Activated CD4-positive, alpha-beta T cell treated with anti-CD3 and anti-CD28 coated beads, Interleukin-2, amount 50 U/mL, for 48 hours (primary cell): ENCODE measurements at regions not wholly inside any gene's neighbourhood (a gene's known extent, or its start where the extent isn't known, plus 50 kb on each side); places are given as distances from the start of the nearest gene placed in this dataset.
A peak's percentile ranks its signal among the peaks of the same experiment; 100 is the strongest.

ENCODE experiments used
- DNase-seq, 2 experiments: peaks; one replicate each; pipeline ENCODE4 v3.0.0-alpha.2; 2020

GRCh38 chr15:81987628-81988027 is 58.2 kb downstream of the MEX3B start:
- DNase-seq, result no peak

- DNase-seq, result no peak
These were observed 62.3 kb downstream of the MEX3B start for GRCh38 chr15:81983497-81983896.

- no peak for DNase-seq
These were observed 63.0 kb downstream of the MEX3B start for GRCh38 chr15:81982808-81983207.

- DNase-seq, result no peak
These were observed 63.9 kb downstream of the MEX3B start for GRCh38 chr15:81981908-81982307.

GRCh38 chr15:81977464-81977863 is 68.4 kb downstream of the MEX3B start:
- no peak for DNase-seq

GRCh38 chr15:81968691-81969090 is 77.1 kb downstream of the MEX3B start:
- DNase-seq, result no peak

GRCh38 chr15:81966631-81967030 is 79.2 kb downstream of the MEX3B start:
- DNase-seq, result no peak

GRCh38 chr15:81962482-81962881 is 83.3 kb downstream of the MEX3B start:
- DNase-seq, result no peak

GRCh38 chr15:81959196-81959595 is 86.6 kb downstream of the MEX3B start:
- no peak for DNase-seq

- DNase-seq, result no peak
These were observed 88.1 kb downstream of the MEX3B start for GRCh38 chr15:81957698-81958097.

GRCh38 chr15:81955382-81956062 is 90.3 kb downstream of the MEX3B start:
- no peak for DNase-seq

- DNase-seq, result no peak
These were observed 91.5 kb downstream of the MEX3B start for GRCh38 chr15:81954158-81954783.

GRCh38 chr15:81950841-81951414 is 94.9 kb downstream of the MEX3B start:
- DNase-seq, result no peak

GRCh38 chr15:81948751-81949150 is 97.1 kb downstream of the MEX3B start:
- peak in 1 of 2 experiments; percentile 5 for DNase-seq

GRCh38 chr15:81948222-81948621 is 97.6 kb downstream of the MEX3B start:
- no peak for DNase-seq

- no peak for DNase-seq
These were observed 98.3 kb downstream of the MEX3B start for GRCh38 chr15:81947548-81947947.

GRCh38 chr15:81945014-81945615 is 100.7 kb downstream of the MEX3B start:
- no peak for DNase-seq

- no peak for DNase-seq
These were observed 103.1 kb downstream of the MEX3B start for GRCh38 chr15:81942655-81943195.

GRCh38 chr15:81942157-81942556 is 103.7 kb downstream of the MEX3B start:
- no peak for DNase-seq

GRCh38 chr15:81941479-81941878 is 104.3 kb downstream of the MEX3B start:
- DNase-seq, result no peak

- no peak for DNase-seq
These were observed 105.1 kb downstream of the MEX3B start for GRCh38 chr15:81940467-81941451.
